IMR-90 (cell line): ENCODE measurements at regions not wholly inside any gene's neighbourhood (a gene's known extent, or its start where the extent isn't known, plus 50 kb on each side); places are given as distances from the start of the nearest gene placed in this dataset.

Experiments used
- ATAC-seq: fragments of 200-7000 bp; cut with Tn5 transposase; 2 replicates; pipeline ENCODE4 v1.9.1; 2020; ENCODE audit warnings: low read depth, mild to moderate bottlenecking, moderate library complexity
- BruUV-seq: library from RNA; stranded (reverse); fragments of 400-500 nt; replicated peaks from 2 replicates; lab custom pipeline; 2021; lab: Mats Ljungman, UMichigan
- CTCF ChIA-PET: fragments of 300-600 bp; formaldehyde crosslinking; extraction: SDS; loops from one replicate; lab custom pipeline; 2021; ENCODE audit warnings: antibody characterized with exemption; lab: Yijun Ruan, JAX
- POLR2A ChIA-PET: fragments of 300-600 bp; sonication (Branson Sonifier 250); formaldehyde crosslinking; loops from one replicate; lab custom pipeline; 2022; ENCODE audit warnings: antibody characterized with exemption; ENCODE audit not compliant: unreplicated experiment; lab: Charles Lee
- DNase-seq: peaks from one replicate; pipeline ENCODE4 v3.0.0; 2013
- H2AFZ ChIP-seq: replicated peaks from 2 replicates; pipeline ENCODE3; 2013; ENCODE audit warnings: low read length, mild to moderate bottlenecking; ENCODE audit not compliant: poor library complexity
- H2AK5ac ChIP-seq: 2 replicates; pipeline ENCODE4 v1.6.1; 2013; ENCODE audit warnings: low read depth, low read length, inconsistent platforms
- H2AK9ac ChIP-seq: replicated peaks from 2 replicates; pipeline ENCODE3; 2013; ENCODE audit warnings: mild to moderate bottlenecking, low read depth, low read length, moderate library complexity; ENCODE audit not compliant: poor library complexity
- H2BK120ac ChIP-seq: 2 replicates; pipeline ENCODE4 v1.6.1; 2013; ENCODE audit warnings: low read depth, low read length, inconsistent platforms
- H2BK15ac ChIP-seq: 3 replicates; pipeline ENCODE4 v1.6.1; 2013; ENCODE audit warnings: low read depth, low read length, inconsistent platforms
- H2BK20ac ChIP-seq: 2 replicates; pipeline ENCODE4 v1.6.1; 2013; ENCODE audit warnings: low read depth, mild to moderate bottlenecking, inconsistent platforms, low read length, moderate library complexity
- H2BK5ac ChIP-seq: 2 replicates; pipeline ENCODE4 v1.6.1; 2013; ENCODE audit warnings: mild to moderate bottlenecking, low read depth, low read length, inconsistent platforms; ENCODE audit not compliant: poor library complexity, severe bottlenecking
- H3K14ac ChIP-seq: replicated peaks from 2 replicates; pipeline ENCODE4 v1.6.1; 2013; ENCODE audit warnings: low read depth, low read length, inconsistent platforms
- H3K18ac ChIP-seq: 2 replicates; pipeline ENCODE4 v1.6.1; 2013; ENCODE audit warnings: low read depth, low read length, control low read depth
- H3K23ac ChIP-seq: 2 replicates; pipeline ENCODE4 v1.6.1; 2013; ENCODE audit warnings: low read depth, low read length, inconsistent platforms
- H3K27ac ChIP-seq: 2 replicates; pipeline ENCODE4 v1.5.1; 2013; ENCODE audit warnings: mild to moderate bottlenecking, control low read depth, low read length; ENCODE audit not compliant: insufficient read depth
- H3K27me3 ChIP-seq: 2 replicates; pipeline ENCODE4 v1.6.1; 2013; ENCODE audit warnings: low read length; ENCODE audit not compliant: control insufficient read depth, insufficient read depth
- H3K36me3 ChIP-seq: 2 replicates; pipeline ENCODE4 v1.6.1; 2013; ENCODE audit warnings: low read length, mixed read lengths; ENCODE audit not compliant: control insufficient read depth, insufficient read depth
- H3K4ac ChIP-seq: 2 replicates; pipeline ENCODE4 v1.6.1; 2013; ENCODE audit warnings: low read depth, low read length, inconsistent platforms
- H3K4me1 ChIP-seq: 2 replicates; pipeline ENCODE4 v1.6.1; 2013; ENCODE audit warnings: low read length, mixed read lengths; ENCODE audit not compliant: control insufficient read depth, insufficient read depth
- H3K4me2 ChIP-seq: 2 replicates; pipeline ENCODE4 v1.6.1; 2013; ENCODE audit warnings: low read depth, mild to moderate bottlenecking, control low read depth, low read length, moderate library complexity
- H3K4me3 ChIP-seq: 2 replicates; pipeline ENCODE4 v1.5.1; 2013; ENCODE audit warnings: low read depth, mild to moderate bottlenecking, control low read depth, low read length, moderate library complexity; ENCODE audit not compliant: insufficient read depth
- H3K56ac ChIP-seq: 2 replicates; pipeline ENCODE4 v1.6.1; 2013; ENCODE audit warnings: low read length, inconsistent platforms; ENCODE audit not compliant: insufficient read depth; ENCODE audit errors: extremely low read depth
- H3K79me1 ChIP-seq, 2 experiments: 2 replicates each; pipeline ENCODE4 v1.6.1; 2013; ENCODE audit warnings: low read length in 2 of 2, inconsistent platforms in 1 of 2, low read depth in 1 of 2
- H3K9ac ChIP-seq: 2 replicates; pipeline ENCODE4 v1.6.1; 2013; ENCODE audit warnings: low read depth, low read length, control low read depth
- H3K9me1 ChIP-seq: 2 replicates; pipeline ENCODE4 v1.6.1; 2013; ENCODE audit warnings: low read length, inconsistent platforms; ENCODE audit not compliant: insufficient read depth
- H3K9me3 ChIP-seq: 2 replicates; pipeline ENCODE4 v1.6.1; 2013; ENCODE audit warnings: low read length; ENCODE audit not compliant: control insufficient read depth, insufficient read depth
- H4K20me1 ChIP-seq: 2 replicates; pipeline ENCODE4 v1.6.1; 2013; ENCODE audit warnings: low read length, inconsistent platforms; ENCODE audit not compliant: insufficient read depth
- H4K5ac ChIP-seq: 2 replicates; pipeline ENCODE4 v1.6.1; 2013; ENCODE audit warnings: mild to moderate bottlenecking, low read depth, low read length, control low read depth
- H4K8ac ChIP-seq, 2 experiments: 2 replicates each; pipeline ENCODE4 v1.6.1; 2013; ENCODE audit warnings: low read depth in 2 of 2, low read length in 2 of 2, control low read depth in 1 of 2, inconsistent platforms in 1 of 2
- H4K91ac ChIP-seq: 2 replicates; pipeline ENCODE4 v1.6.1; 2013; ENCODE audit warnings: low read depth, low read length, inconsistent platforms; ENCODE audit not compliant: insufficient read depth
- BHLHE40 ChIP-seq: fragments of 150-350 bp; IDR thresholded peaks from 2 replicates; pipeline ENCODE4 v1.6.1; 2016; ENCODE audit warnings: mild to moderate bottlenecking, low read depth, low read length
- CEBPB ChIP-seq: IDR thresholded peaks from 2 replicates; pipeline ENCODE4 v1.6.1; 2012; ENCODE audit warnings: low read depth, low read length, improper control_type of control experiment
- CHD1 ChIP-seq: IDR thresholded peaks from 2 replicates; pipeline ENCODE4 v1.6.1; 2012; ENCODE audit warnings: low read depth, low read length, improper control_type of control experiment
- CTCF ChIP-seq: conservative IDR thresholded peaks from 2 replicates; pipeline ENCODE4 v1.5.1; 2012; ENCODE audit warnings: mild to moderate bottlenecking, low read depth, low read length, improper control_type of control experiment
- ELK1 ChIP-seq: fragments of 150-350 bp; IDR thresholded peaks from 2 replicates; pipeline ENCODE4 v1.6.1; 2016; ENCODE audit warnings: low read depth, mild to moderate bottlenecking, low read length, moderate library complexity, borderline replicate concordance
- FOS ChIP-seq: fragments of 150-350 bp; IDR thresholded peaks from 2 replicates; pipeline ENCODE4 v1.6.1; 2016; ENCODE audit warnings: low read depth, low read length
- MAFK ChIP-seq: IDR thresholded peaks from 2 replicates; pipeline ENCODE4 v1.6.1; 2012; ENCODE audit warnings: low read depth, low read length, improper control_type of control experiment
- MAZ ChIP-seq: IDR thresholded peaks from 2 replicates; pipeline ENCODE4 v1.6.1; 2012; ENCODE audit warnings: low read depth, mild to moderate bottlenecking, low read length, improper control_type of control experiment, moderate library complexity, borderline replicate concordance
- MXI1 ChIP-seq: IDR thresholded peaks from 2 replicates; pipeline ENCODE4 v1.6.1; 2012; ENCODE audit warnings: low read depth, mild to moderate bottlenecking, low read length, moderate library complexity, borderline replicate concordance
- NFE2L2 ChIP-seq: fragments of 150-350 bp; IDR thresholded peaks from 2 replicates; pipeline ENCODE4 v1.6.1; 2016; ENCODE audit warnings: low read depth, mild to moderate bottlenecking, low read length
- POLR2A ChIP-seq: IDR thresholded peaks from 2 replicates; pipeline ENCODE4 v1.6.1; 2012; ENCODE audit warnings: mild to moderate bottlenecking, low read depth, low read length
- RAD21 ChIP-seq: IDR thresholded peaks from 2 replicates; pipeline ENCODE4 v1.6.1; 2012; ENCODE audit warnings: low read length, improper control_type of control experiment
- RCOR1 ChIP-seq: IDR thresholded peaks from 2 replicates; pipeline ENCODE4 v1.6.1; 2012; ENCODE audit warnings: mild to moderate bottlenecking, low read length, improper control_type of control experiment; ENCODE audit not compliant: insufficient replicate concordance
- RFX5 ChIP-seq: IDR thresholded peaks from 2 replicates; pipeline ENCODE4 v1.8.0; 2012; ENCODE audit warnings: low read depth, mild to moderate bottlenecking, low read length, moderate library complexity
- SMC3 ChIP-seq: fragments of 150-350 bp; IDR thresholded peaks from 2 replicates; pipeline ENCODE4 v1.6.1; 2016; ENCODE audit warnings: low read depth, mild to moderate bottlenecking, antibody characterized with exemption, low read length, moderate library complexity
- USF2 ChIP-seq: fragments of 150-350 bp; IDR thresholded peaks from 2 replicates; pipeline ENCODE4 v1.6.1; 2017; ENCODE audit warnings: mild to moderate bottlenecking, antibody characterized with exemption, low read length, low read depth
- WGBS, 2 experiments: methylation state at CpG; one replicate each; pipeline versions ENCODE4 v1.1.5 to v1.1.7; 2013; ENCODE audit warnings: missing lambda C conversion rate in 2 of 2; ENCODE audit not compliant: insufficient read length in 1 of 2; ENCODE audit errors: extremely low coverage in 2 of 2; 5-methylcytosine and 5-hydroxymethylcytosine counted together
- dilution Hi-C: fragments of 300-500 bp; cut with HindIII; formaldehyde crosslinking; loops from one replicate; pipeline ENCODE4 v1.14.3; 2018; ENCODE audit warnings: low sequenced_read_pairs; ENCODE audit not compliant: unreplicated experiment
- in situ Hi-C: fragments of 300-500 bp; cut with MboI; formaldehyde crosslinking; loops from 3 replicates; pipeline ENCODE4 v1.14.3; 2019; ENCODE audit warnings: low sequenced_read_pairs, inconsistent platforms, mixed read lengths
- intact Hi-C: fragments of 100-400 bp; cut with micrococcal nuclease; formaldehyde crosslinking; loops from 2 replicates; pipeline ENCODE4 v1.10.0; 2022

- no peak for TF ChIP-seq CTCF
- TF ChIP-seq POLR2A: no peak
- no peak for TF ChIP-seq USF2
- TF ChIP-seq MXI1: no peak
- TF ChIP-seq SMC3: no peak
- TF ChIP-seq MAZ: no peak
- no peak for TF ChIP-seq RFX5
- no peak for TF ChIP-seq RCOR1
- no peak for TF ChIP-seq MAFK
- TF ChIP-seq CHD1: no peak
- TF ChIP-seq ELK1: no peak
- TF ChIP-seq RAD21: no peak
- TF ChIP-seq FOS: no peak
- no peak for TF ChIP-seq CEBPB
- TF ChIP-seq BHLHE40: no peak
- no peak for TF ChIP-seq NFE2L2
- Histone ChIP-seq H3K9me3 (no peaks in the 10 kb centered on the region), H3K18ac (no peak overlapping the region), H3K4me3 (no peak overlapping the region), H3K79me1 (no peaks in the 10 kb centered on the region), H3K9me1 (no peaks in the 10 kb centered on the region), H2BK15ac (no peak overlapping the region), H3K23ac (no peak overlapping the region), H2BK5ac (no peak overlapping the region), H4K8ac (no peak overlapping the region), H3K4me2 (no peak overlapping the region), H2BK20ac (no peak overlapping the region), H2AK5ac (no peak overlapping the region), H3K27ac (no peak overlapping the region), H4K91ac (no peak overlapping the region), H3K9ac (no peak overlapping the region), H2AK9ac (no peak overlapping the region), H3K4ac (no peak overlapping the region), H3K14ac (no peak overlapping the region), H4K5ac (no peak overlapping the region), H3K4me1 (no peaks in the 10 kb centered on the region), H2AFZ (no peak overlapping the region), H2BK120ac (no peak overlapping the region), H3K27me3 (no peaks in the 10 kb centered on the region), H3K56ac (no peak overlapping the region), H3K36me3 (no peaks in the 10 kb centered on the region), H4K20me1 (no peaks in the 10 kb centered on the region)
- intact Hi-C loops (no loop called here), in situ Hi-C loops (no loop called here), dilution Hi-C loops (no loop called here)
- ChIA-PET CTCF (no interaction called here), POLR2A (no interaction called here)
- no peak for ATAC-seq
- no peak for DNase-seq
- no TSS peak for BruUV-seq
- WGBS, 2 experiments: 49% methylated on average over 4 of the region's 10 CpGs; no CpG with 5 or more reads in 1 of the 2 experiments
These were observed 60.7 kb downstream of the OTUD1 start for GRCh38 chr10:23499372-23500132.
